SU-DHL-6 (cell line): ENCODE measurements at regions not wholly inside any gene's neighbourhood (a gene's known extent, or its start where the extent isn't known, plus 50 kb on each side); places are given as distances from the start of the nearest gene placed in this dataset.

ENCODE experiments used
- H2AFZ ChIP-seq: fragments of 200-600 bp; sonication (generic); 2 replicates; pipeline ENCODE4 v1.6.1; 2014; ENCODE audit warnings: low read depth, mild to moderate bottlenecking, moderate library complexity, mixed read lengths, antibody characterized with exemption, low read length; ENCODE audit not compliant: severe bottlenecking
- H3F3A ChIP-seq: fragments of 200-600 bp; shearing (Covaris generic); 2 replicates; pipeline ENCODE4 v1.6.0; 2016; ENCODE audit warnings: antibody characterized with exemption, mild to moderate bottlenecking; ENCODE audit not compliant: insufficient read depth
- H3K27ac ChIP-seq: fragments of 200-600 bp; sonication (generic); 2 replicates; pipeline ENCODE4 v1.5.1; 2016; ENCODE audit warnings: low read depth, mild to moderate bottlenecking, low read length, moderate library complexity, mixed read lengths
- H3K27me3 ChIP-seq: fragments of 200-600 bp; sonication (generic), shearing (Covaris generic); 2 replicates; pipeline ENCODE4 v1.6.0; 2014; ENCODE audit warnings: mild to moderate bottlenecking, low read length
- H3K36me3 ChIP-seq: fragments of 200-600 bp; sonication (generic); 2 replicates; pipeline ENCODE4 v1.6.1; 2014; ENCODE audit warnings: mild to moderate bottlenecking, low read length, mixed read lengths
- H3K4me2 ChIP-seq: fragments of 300-600, 200-600 bp; shearing (Covaris generic), sonication (generic); 2 replicates; pipeline ENCODE4 v1.6.0; 2014; ENCODE audit warnings: low read length, low read depth, mild to moderate bottlenecking; ENCODE audit not compliant: poor library complexity, severe bottlenecking
- H3K4me3 ChIP-seq: fragments of 200-600 bp; sonication (generic); 2 replicates; pipeline ENCODE4 v1.5.1; 2014; ENCODE audit warnings: antibody characterized with exemption, low read length, mild to moderate bottlenecking, mixed read lengths; ENCODE audit not compliant: insufficient read depth, poor library complexity, severe bottlenecking
- H3K79me2 ChIP-seq: fragments of 200-600 bp; sonication (generic); 2 replicates; pipeline ENCODE4 v1.6.1; 2014; ENCODE audit warnings: mild to moderate bottlenecking, low read length, moderate library complexity; ENCODE audit not compliant: insufficient read depth
- H3K9ac ChIP-seq: fragments of 200-600 bp; sonication (generic); 2 replicates; pipeline ENCODE4 v1.7.0; 2014; ENCODE audit warnings: mild to moderate bottlenecking, low read length
- H3K9me2 ChIP-seq: fragments of 200-600 bp; sonication (generic); replicated peaks from 2 replicates; pipeline ENCODE4 v1.6.1; 2014; ENCODE audit warnings: low read length; ENCODE audit not compliant: insufficient read depth
- H3K9me3 ChIP-seq: fragments of 200-600 bp; sonication (generic); 2 replicates; pipeline ENCODE4 v1.6.1; 2014; ENCODE audit warnings: low read length, mixed read lengths; ENCODE audit not compliant: insufficient read depth
- H4K20me1 ChIP-seq: fragments of 200-600 bp; sonication (generic); 2 replicates; pipeline ENCODE4 v1.6.1; 2014; ENCODE audit warnings: low read depth, mild to moderate bottlenecking, antibody characterized with exemption, low read length, moderate library complexity, mixed read lengths
- EZH2phosphoT487 ChIP-seq: fragments of 200-600 bp; sonication (generic), shearing (Covaris generic); conservative IDR thresholded peaks from 2 replicates; pipeline ENCODE4 v1.6.1; 2018; ENCODE audit warnings: mild to moderate bottlenecking, antibody characterized with exemption, low read length, moderate library complexity, mixed read lengths
- TF ChIP-seq, protein P1 (sequence below): fragments of 200-600 bp; sonication (generic); IDR thresholded peaks from one replicate; pipeline ENCODE4 v1.5.1; 2017; ENCODE audit warnings: antibody characterized with exemption, mild to moderate bottlenecking, low read length, moderate library complexity; ENCODE audit not compliant: insufficient read depth, poor library complexity, severe bottlenecking

DNA sequence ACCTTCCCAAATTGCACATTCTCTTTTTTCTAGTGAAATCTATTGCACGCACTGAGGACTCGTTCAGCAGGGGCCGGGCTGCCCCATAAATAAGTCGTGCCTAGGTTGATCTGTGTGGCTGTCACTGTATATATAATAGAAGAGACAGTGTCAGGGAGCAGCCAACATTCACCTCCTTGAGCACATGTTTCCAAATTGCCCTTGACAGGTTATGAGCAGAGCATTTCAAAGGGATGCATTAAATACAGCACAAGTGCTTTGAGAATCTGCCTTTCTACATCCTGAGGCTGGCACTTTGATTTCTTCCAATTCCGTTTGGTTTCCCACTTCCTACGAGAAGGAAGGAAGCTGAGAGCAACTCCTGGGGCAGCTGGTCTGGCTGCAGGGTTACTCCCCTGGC lies 291.2 kb downstream of the NPIPA8 start:
- Histone ChIP-seq H3K4me3 (no peak overlapping the region), H3F3A (no peaks in the 10 kb centered on the region), H4K20me1 (no peaks in the 10 kb centered on the region), H3K36me3 (no peaks in the 10 kb centered on the region), H3K9ac (no peak overlapping the region), H3K27me3 (no peaks in the 10 kb centered on the region), H3K9me3 (no peaks in the 10 kb centered on the region), H3K27ac (no peak overlapping the region), H3K79me2 (no peaks in the 10 kb centered on the region), H2AFZ (no peak overlapping the region), H3K4me2 (no peak overlapping the region), H3K9me2 (no peaks in the 10 kb centered on the region)
- no peak for TF ChIP-seq EZH2phosphoT487
- TF ChIP-seq, protein P1, sequence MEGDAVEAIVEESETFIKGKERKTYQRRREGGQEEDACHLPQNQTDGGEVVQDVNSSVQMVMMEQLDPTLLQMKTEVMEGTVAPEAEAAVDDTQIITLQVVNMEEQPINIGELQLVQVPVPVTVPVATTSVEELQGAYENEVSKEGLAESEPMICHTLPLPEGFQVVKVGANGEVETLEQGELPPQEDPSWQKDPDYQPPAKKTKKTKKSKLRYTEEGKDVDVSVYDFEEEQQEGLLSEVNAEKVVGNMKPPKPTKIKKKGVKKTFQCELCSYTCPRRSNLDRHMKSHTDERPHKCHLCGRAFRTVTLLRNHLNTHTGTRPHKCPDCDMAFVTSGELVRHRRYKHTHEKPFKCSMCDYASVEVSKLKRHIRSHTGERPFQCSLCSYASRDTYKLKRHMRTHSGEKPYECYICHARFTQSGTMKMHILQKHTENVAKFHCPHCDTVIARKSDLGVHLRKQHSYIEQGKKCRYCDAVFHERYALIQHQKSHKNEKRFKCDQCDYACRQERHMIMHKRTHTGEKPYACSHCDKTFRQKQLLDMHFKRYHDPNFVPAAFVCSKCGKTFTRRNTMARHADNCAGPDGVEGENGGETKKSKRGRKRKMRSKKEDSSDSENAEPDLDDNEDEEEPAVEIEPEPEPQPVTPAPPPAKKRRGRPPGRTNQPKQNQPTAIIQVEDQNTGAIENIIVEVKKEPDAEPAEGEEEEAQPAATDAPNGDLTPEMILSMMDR: no peak

DNA sequence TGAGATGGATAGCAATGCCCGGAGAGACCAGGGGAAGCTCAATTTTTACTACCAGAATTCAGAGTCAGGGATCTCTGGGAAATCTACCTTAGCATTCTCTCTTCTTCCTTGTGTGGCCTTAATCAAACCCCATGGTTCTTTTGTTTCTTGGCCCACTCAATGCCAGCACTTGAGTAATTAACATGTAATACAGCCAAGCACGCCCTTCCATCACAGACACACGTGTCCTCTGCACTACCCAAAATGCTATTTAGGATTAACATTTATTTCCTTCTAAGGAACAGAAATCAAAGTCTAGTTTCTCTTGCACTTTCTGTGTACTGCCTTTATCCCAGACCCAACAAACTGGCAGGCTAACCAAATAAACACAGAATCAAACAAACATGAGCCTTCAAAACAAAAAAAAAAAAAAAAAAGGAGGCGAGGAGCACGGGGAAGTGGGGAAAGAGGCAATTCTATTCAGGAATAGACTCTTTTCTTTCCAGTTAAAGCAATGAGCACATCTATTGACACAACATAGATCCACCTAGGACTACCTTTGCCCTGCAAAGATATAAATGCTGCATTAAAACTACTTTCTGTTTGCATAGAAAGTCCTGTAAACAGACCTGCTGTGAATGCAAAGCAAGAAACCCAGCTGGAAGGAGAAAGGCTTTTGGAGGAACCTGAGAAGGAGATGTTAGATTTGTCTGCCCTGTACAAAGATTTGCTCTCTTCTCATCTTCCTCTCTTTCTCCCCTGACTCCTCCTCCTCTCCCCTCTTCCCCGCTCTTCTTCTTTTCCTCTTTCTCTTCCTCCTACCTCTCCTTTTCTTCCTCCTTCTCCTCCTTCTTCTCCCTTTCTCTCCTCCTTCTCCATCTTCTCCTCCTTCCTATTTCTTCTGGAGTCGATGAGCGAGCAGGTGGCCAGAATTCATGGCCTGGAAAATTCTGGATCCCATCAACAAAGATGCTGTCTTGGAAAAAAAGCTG lies 294.4 kb downstream of the NPIPA8 start:
- no peak overlapping the region for H3K9ac ChIP-seq
- H3K79me2 ChIP-seq: no peaks in the 10 kb centered on the region
- H3K36me3 ChIP-seq: no peaks in the 10 kb centered on the region
- no peak overlapping the region for H3K4me2 ChIP-seq
- no peak overlapping the region for H3K27ac ChIP-seq
- H3K27me3 ChIP-seq: no peaks in the 10 kb centered on the region
- no peaks in the 10 kb centered on the region for H3K9me3 ChIP-seq
- TF ChIP-seq EZH2phosphoT487: no peak
- TF ChIP-seq, protein P1: no peak
- H3F3A ChIP-seq: no peaks in the 10 kb centered on the region
- no peak overlapping the region for H2AFZ ChIP-seq
- H3K9me2 ChIP-seq: no peaks in the 10 kb centered on the region
- H4K20me1 ChIP-seq: no peaks in the 10 kb centered on the region
- H3K4me3 ChIP-seq: no peak overlapping the region

DNA sequence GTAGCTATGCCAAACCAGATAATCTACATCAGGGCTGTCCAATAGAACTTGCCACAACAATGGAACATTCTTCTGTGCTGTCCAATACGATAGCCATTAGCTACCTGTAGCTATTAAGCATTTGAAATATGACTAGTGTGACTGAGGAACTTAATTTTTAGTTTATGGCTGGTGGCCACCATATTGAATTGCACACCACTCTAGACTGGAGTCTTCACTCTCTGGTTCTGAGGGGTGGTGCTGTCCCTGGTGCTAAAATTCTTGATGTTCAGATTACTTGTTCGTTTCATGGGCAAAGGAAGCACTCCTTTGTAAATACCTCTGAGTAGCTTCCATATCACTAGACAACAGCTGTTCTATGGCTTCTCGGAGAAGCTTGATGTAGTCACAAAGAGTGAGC lies 296.6 kb downstream of the NPIPA8 start:
- Histone ChIP-seq H3K4me3 (no peak overlapping the region), H4K20me1 (no peaks in the 10 kb centered on the region), H3K27ac (no peak overlapping the region), H3K27me3 (no peaks in the 10 kb centered on the region), H2AFZ (no peak overlapping the region), H3K36me3 (no peaks in the 10 kb centered on the region), H3K4me2 (no peak overlapping the region), H3K9ac (no peak overlapping the region), H3K9me2 (no peaks in the 10 kb centered on the region), H3K9me3 (no peaks in the 10 kb centered on the region), H3F3A (no peaks in the 10 kb centered on the region), H3K79me2 (no peaks in the 10 kb centered on the region)
- no peak for TF ChIP-seq EZH2phosphoT487
- TF ChIP-seq, protein P1: no peak
